IMR-90 (cell line): ENCODE measurements at regions not wholly inside any gene's neighbourhood (a gene's known extent, or its start where the extent isn't known, plus 50 kb on each side); places are given as distances from the start of the nearest gene placed in this dataset.

ENCODE experiments used
- ATAC-seq: fragments of 200-7000 bp; cut with Tn5 transposase; 2 replicates; pipeline ENCODE4 v1.9.1; 2020; ENCODE audit warnings: low read depth, mild to moderate bottlenecking, moderate library complexity
- BruUV-seq: library from RNA; stranded (reverse); fragments of 400-500 nt; replicated peaks from 2 replicates; lab custom pipeline; 2021; lab: Mats Ljungman, UMichigan
- CTCF ChIA-PET: fragments of 300-600 bp; formaldehyde crosslinking; extraction: SDS; loops from one replicate; lab custom pipeline; 2021; ENCODE audit warnings: antibody characterized with exemption; lab: Yijun Ruan, JAX
- POLR2A ChIA-PET: fragments of 300-600 bp; sonication (Branson Sonifier 250); formaldehyde crosslinking; loops from one replicate; lab custom pipeline; 2022; ENCODE audit warnings: antibody characterized with exemption; ENCODE audit not compliant: unreplicated experiment; lab: Charles Lee
- DNase-seq: peaks from one replicate; pipeline ENCODE4 v3.0.0; 2013
- H2AFZ ChIP-seq: replicated peaks from 2 replicates; pipeline ENCODE3; 2013; ENCODE audit warnings: low read length, mild to moderate bottlenecking; ENCODE audit not compliant: poor library complexity
- H2AK5ac ChIP-seq: 2 replicates; pipeline ENCODE4 v1.6.1; 2013; ENCODE audit warnings: low read depth, low read length, inconsistent platforms
- H2AK9ac ChIP-seq: replicated peaks from 2 replicates; pipeline ENCODE3; 2013; ENCODE audit warnings: mild to moderate bottlenecking, low read depth, low read length, moderate library complexity; ENCODE audit not compliant: poor library complexity
- H2BK120ac ChIP-seq: 2 replicates; pipeline ENCODE4 v1.6.1; 2013; ENCODE audit warnings: low read depth, low read length, inconsistent platforms
- H2BK15ac ChIP-seq: 3 replicates; pipeline ENCODE4 v1.6.1; 2013; ENCODE audit warnings: low read depth, low read length, inconsistent platforms
- H2BK20ac ChIP-seq: 2 replicates; pipeline ENCODE4 v1.6.1; 2013; ENCODE audit warnings: low read depth, mild to moderate bottlenecking, inconsistent platforms, low read length, moderate library complexity
- H2BK5ac ChIP-seq: 2 replicates; pipeline ENCODE4 v1.6.1; 2013; ENCODE audit warnings: mild to moderate bottlenecking, low read depth, low read length, inconsistent platforms; ENCODE audit not compliant: poor library complexity, severe bottlenecking
- H3K14ac ChIP-seq: replicated peaks from 2 replicates; pipeline ENCODE4 v1.6.1; 2013; ENCODE audit warnings: low read depth, low read length, inconsistent platforms
- H3K18ac ChIP-seq: 2 replicates; pipeline ENCODE4 v1.6.1; 2013; ENCODE audit warnings: low read depth, low read length, control low read depth
- H3K23ac ChIP-seq: 2 replicates; pipeline ENCODE4 v1.6.1; 2013; ENCODE audit warnings: low read depth, low read length, inconsistent platforms
- H3K27ac ChIP-seq: 2 replicates; pipeline ENCODE4 v1.5.1; 2013; ENCODE audit warnings: mild to moderate bottlenecking, control low read depth, low read length; ENCODE audit not compliant: insufficient read depth
- H3K27me3 ChIP-seq: 2 replicates; pipeline ENCODE4 v1.6.1; 2013; ENCODE audit warnings: low read length; ENCODE audit not compliant: control insufficient read depth, insufficient read depth
- H3K36me3 ChIP-seq: 2 replicates; pipeline ENCODE4 v1.6.1; 2013; ENCODE audit warnings: low read length, mixed read lengths; ENCODE audit not compliant: control insufficient read depth, insufficient read depth
- H3K4ac ChIP-seq: 2 replicates; pipeline ENCODE4 v1.6.1; 2013; ENCODE audit warnings: low read depth, low read length, inconsistent platforms
- H3K4me1 ChIP-seq: 2 replicates; pipeline ENCODE4 v1.6.1; 2013; ENCODE audit warnings: low read length, mixed read lengths; ENCODE audit not compliant: control insufficient read depth, insufficient read depth
- H3K4me2 ChIP-seq: 2 replicates; pipeline ENCODE4 v1.6.1; 2013; ENCODE audit warnings: low read depth, mild to moderate bottlenecking, control low read depth, low read length, moderate library complexity
- H3K4me3 ChIP-seq: 2 replicates; pipeline ENCODE4 v1.5.1; 2013; ENCODE audit warnings: low read depth, mild to moderate bottlenecking, control low read depth, low read length, moderate library complexity; ENCODE audit not compliant: insufficient read depth
- H3K56ac ChIP-seq: 2 replicates; pipeline ENCODE4 v1.6.1; 2013; ENCODE audit warnings: low read length, inconsistent platforms; ENCODE audit not compliant: insufficient read depth; ENCODE audit errors: extremely low read depth
- H3K79me1 ChIP-seq, 2 experiments: 2 replicates each; pipeline ENCODE4 v1.6.1; 2013; ENCODE audit warnings: low read length in 2 of 2, inconsistent platforms in 1 of 2, low read depth in 1 of 2
- H3K9ac ChIP-seq: 2 replicates; pipeline ENCODE4 v1.6.1; 2013; ENCODE audit warnings: low read depth, low read length, control low read depth
- H3K9me1 ChIP-seq: 2 replicates; pipeline ENCODE4 v1.6.1; 2013; ENCODE audit warnings: low read length, inconsistent platforms; ENCODE audit not compliant: insufficient read depth
- H3K9me3 ChIP-seq: 2 replicates; pipeline ENCODE4 v1.6.1; 2013; ENCODE audit warnings: low read length; ENCODE audit not compliant: control insufficient read depth, insufficient read depth
- H4K20me1 ChIP-seq: 2 replicates; pipeline ENCODE4 v1.6.1; 2013; ENCODE audit warnings: low read length, inconsistent platforms; ENCODE audit not compliant: insufficient read depth
- H4K5ac ChIP-seq: 2 replicates; pipeline ENCODE4 v1.6.1; 2013; ENCODE audit warnings: mild to moderate bottlenecking, low read depth, low read length, control low read depth
- H4K8ac ChIP-seq, 2 experiments: 2 replicates each; pipeline ENCODE4 v1.6.1; 2013; ENCODE audit warnings: low read depth in 2 of 2, low read length in 2 of 2, control low read depth in 1 of 2, inconsistent platforms in 1 of 2
- H4K91ac ChIP-seq: 2 replicates; pipeline ENCODE4 v1.6.1; 2013; ENCODE audit warnings: low read depth, low read length, inconsistent platforms; ENCODE audit not compliant: insufficient read depth
- BHLHE40 ChIP-seq: fragments of 150-350 bp; IDR thresholded peaks from 2 replicates; pipeline ENCODE4 v1.6.1; 2016; ENCODE audit warnings: mild to moderate bottlenecking, low read depth, low read length
- MAZ ChIP-seq: IDR thresholded peaks from 2 replicates; pipeline ENCODE4 v1.6.1; 2012; ENCODE audit warnings: low read depth, mild to moderate bottlenecking, low read length, improper control_type of control experiment, moderate library complexity, borderline replicate concordance
- MXI1 ChIP-seq: IDR thresholded peaks from 2 replicates; pipeline ENCODE4 v1.6.1; 2012; ENCODE audit warnings: low read depth, mild to moderate bottlenecking, low read length, moderate library complexity, borderline replicate concordance
- RAD21 ChIP-seq: IDR thresholded peaks from 2 replicates; pipeline ENCODE4 v1.6.1; 2012; ENCODE audit warnings: low read length, improper control_type of control experiment
- WGBS, 2 experiments: methylation state at CpG; one replicate each; pipeline versions ENCODE4 v1.1.5 to v1.1.7; 2013; ENCODE audit warnings: missing lambda C conversion rate in 2 of 2; ENCODE audit not compliant: insufficient read length in 1 of 2; ENCODE audit errors: extremely low coverage in 2 of 2; 5-methylcytosine and 5-hydroxymethylcytosine counted together
- dilution Hi-C: fragments of 300-500 bp; cut with HindIII; formaldehyde crosslinking; loops from one replicate; pipeline ENCODE4 v1.14.3; 2018; ENCODE audit warnings: low sequenced_read_pairs; ENCODE audit not compliant: unreplicated experiment
- in situ Hi-C: fragments of 300-500 bp; cut with MboI; formaldehyde crosslinking; loops from 3 replicates; pipeline ENCODE4 v1.14.3; 2019; ENCODE audit warnings: low sequenced_read_pairs, inconsistent platforms, mixed read lengths
- intact Hi-C: fragments of 100-400 bp; cut with micrococcal nuclease; formaldehyde crosslinking; loops from 2 replicates; pipeline ENCODE4 v1.10.0; 2022
- TF ChIP-seq, protein P1 (sequence below): conservative IDR thresholded peaks from 2 replicates; pipeline ENCODE4 v1.5.1; 2012; ENCODE audit warnings: mild to moderate bottlenecking, low read depth, low read length, improper control_type of control experiment

DNA sequence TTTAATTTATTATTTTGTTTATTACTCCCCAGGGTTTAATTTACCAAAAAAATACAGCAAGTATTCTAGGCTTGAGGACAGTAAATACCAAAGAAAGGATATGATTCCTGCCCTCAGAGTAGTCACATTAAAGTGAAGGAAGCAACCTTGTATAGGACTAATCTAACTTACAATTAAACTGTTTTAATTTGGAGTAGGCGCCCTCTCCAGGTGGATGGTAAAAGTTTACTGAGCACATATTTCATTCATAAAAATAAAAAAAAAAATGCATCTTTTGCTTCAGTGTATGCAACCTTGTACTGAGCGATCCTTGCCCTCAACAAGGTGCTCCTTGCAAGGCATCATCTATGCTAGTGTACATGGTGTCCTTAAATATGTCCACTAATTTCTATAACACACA, 72.0 kb upstream of the MAGEB16 start:
- Histone ChIP-seq H3K27me3 (no peaks in the 10 kb centered on the region), H3K4me2 (no peak overlapping the region), H2BK120ac (no peak overlapping the region), H4K8ac (no peak overlapping the region), H3K9ac (no peak overlapping the region), H3K4me1 (no peaks in the 10 kb centered on the region), H3K56ac (no peak overlapping the region), H3K4ac (no peak overlapping the region), H3K18ac (no peak overlapping the region), H4K91ac (no peak overlapping the region), H2AK5ac (no peak overlapping the region), H3K27ac (no peak overlapping the region), H4K5ac (no peak overlapping the region), H3K14ac (no peak overlapping the region), H3K4me3 (no peak overlapping the region), H3K36me3 (no peaks in the 10 kb centered on the region), H2BK20ac (no peak overlapping the region), H3K9me1 (no peaks in the 10 kb centered on the region), H3K23ac (no peak overlapping the region), H2AFZ (no peak overlapping the region), H2BK15ac (no peak overlapping the region), H3K9me3 (no peaks in the 10 kb centered on the region), H2BK5ac (no peak overlapping the region), H3K79me1 (no peaks in the 10 kb centered on the region), H2AK9ac (no peak overlapping the region), H4K20me1 (no peaks in the 10 kb centered on the region)
- ChIA-PET CTCF (interaction anchor here (1.2 kb wide), 1 partner anchor 10 kb away, joined by 4 read pairs; no protein-coding TSS in a partner anchor), POLR2A (no interaction called here)
- intact Hi-C loops = no loop called here
- DNase-seq (peak; percentile 3), ATAC-seq (no peak)
- dilution Hi-C loops = no loop called here
- WGBS, 2 experiments = no CpG with 5 or more reads among the region's 2 CpGs
- TF ChIP-seq, protein P1, sequence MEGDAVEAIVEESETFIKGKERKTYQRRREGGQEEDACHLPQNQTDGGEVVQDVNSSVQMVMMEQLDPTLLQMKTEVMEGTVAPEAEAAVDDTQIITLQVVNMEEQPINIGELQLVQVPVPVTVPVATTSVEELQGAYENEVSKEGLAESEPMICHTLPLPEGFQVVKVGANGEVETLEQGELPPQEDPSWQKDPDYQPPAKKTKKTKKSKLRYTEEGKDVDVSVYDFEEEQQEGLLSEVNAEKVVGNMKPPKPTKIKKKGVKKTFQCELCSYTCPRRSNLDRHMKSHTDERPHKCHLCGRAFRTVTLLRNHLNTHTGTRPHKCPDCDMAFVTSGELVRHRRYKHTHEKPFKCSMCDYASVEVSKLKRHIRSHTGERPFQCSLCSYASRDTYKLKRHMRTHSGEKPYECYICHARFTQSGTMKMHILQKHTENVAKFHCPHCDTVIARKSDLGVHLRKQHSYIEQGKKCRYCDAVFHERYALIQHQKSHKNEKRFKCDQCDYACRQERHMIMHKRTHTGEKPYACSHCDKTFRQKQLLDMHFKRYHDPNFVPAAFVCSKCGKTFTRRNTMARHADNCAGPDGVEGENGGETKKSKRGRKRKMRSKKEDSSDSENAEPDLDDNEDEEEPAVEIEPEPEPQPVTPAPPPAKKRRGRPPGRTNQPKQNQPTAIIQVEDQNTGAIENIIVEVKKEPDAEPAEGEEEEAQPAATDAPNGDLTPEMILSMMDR = peak; percentile 36
- TF ChIP-seq MXI1 = no peak
- no peak for TF ChIP-seq RAD21
- TF ChIP-seq BHLHE40 = no peak
- no peak for TF ChIP-seq MAZ
- in situ Hi-C loops = no loop called here
- BruUV-seq = no TSS peak
